ENCODE measurements at regions not wholly inside any gene's neighbourhood (a gene's known extent, or its start where the extent isn't known, plus 50 kb on each side); places are given as distances from the start of the nearest gene placed in this dataset.

GRCh38 chr13:68806125-68806524 is 1301.5 kb upstream of the ATXN8OS start:
- TF ChIP-seq CTCF (IDR thresholded peaks at IDR 0.05; ENCODE audit: low read length) (no peak), EZH2 (optimal IDR thresholded peaks at IDR 0.05; ENCODE audit: low read depth, low read length) (no peak), EZH2phosphoT487 (IDR thresholded peaks at IDR 0.05; ENCODE audit: low read length) (no peak)
